ENCODE measurements at regions not wholly inside any gene's neighbourhood (a gene's known extent, or its start where the extent isn't known, plus 50 kb on each side); places are given as distances from the start of the nearest gene placed in this dataset.

- TF ChIP-seq JUND (IDR thresholded peaks at IDR 0.05; ENCODE audit: low read depth) = no peak
- no peak for DNase-seq (ENCODE audit: low read depth in 1 of 2, low spot score in 1 of 2)
- in situ Hi-C loops (cut with HindIII; ENCODE audit: low pct_unique_long_range_greater_than_20kb, low sequenced_read_pairs) = no loop called here
These were observed 88.7 kb upstream of the TTC29 start for GRCh38 chr4:147034372-147034771.

- DNase-seq (ENCODE audit: low read depth in 1 of 2, low spot score in 1 of 2) = no peak
- in situ Hi-C loops (cut with HindIII; ENCODE audit: low pct_unique_long_range_greater_than_20kb, low sequenced_read_pairs) = no loop called here
- TF ChIP-seq JUND (IDR thresholded peaks at IDR 0.05; ENCODE audit: low read depth) = no peak
These were observed 91.4 kb upstream of the TTC29 start for GRCh38 chr4:147037069-147037468.

GRCh38 chr4:147039976-147040575 lies 94.4 kb upstream of the TTC29 start:
- no peak for TF ChIP-seq JUND (IDR thresholded peaks at IDR 0.05; ENCODE audit: low read depth)
- DNase-seq (ENCODE audit: low read depth in 1 of 2, low spot score in 1 of 2) = no peak
- in situ Hi-C loops (cut with HindIII; ENCODE audit: low pct_unique_long_range_greater_than_20kb, low sequenced_read_pairs) = no loop called here

- no peak for TF ChIP-seq JUND (IDR thresholded peaks at IDR 0.05; ENCODE audit: low read depth)
- no peak for DNase-seq (ENCODE audit: low read depth in 1 of 2, low spot score in 1 of 2)
- in situ Hi-C loops (cut with HindIII; ENCODE audit: low pct_unique_long_range_greater_than_20kb, low sequenced_read_pairs) = no loop called here
These were observed 95.2 kb upstream of the TTC29 start for GRCh38 chr4:147040874-147041273.

GRCh38 chr4:147041376-147041775 lies 95.7 kb upstream of the TTC29 start:
- no peak for DNase-seq (ENCODE audit: low read depth in 1 of 2, low spot score in 1 of 2)
- in situ Hi-C loops (cut with HindIII; ENCODE audit: low pct_unique_long_range_greater_than_20kb, low sequenced_read_pairs) = no loop called here
- no peak for TF ChIP-seq JUND (IDR thresholded peaks at IDR 0.05; ENCODE audit: low read depth)

GRCh38 chr4:147042046-147042445 lies 96.4 kb upstream of the TTC29 start:
- in situ Hi-C loops (cut with HindIII; ENCODE audit: low pct_unique_long_range_greater_than_20kb, low sequenced_read_pairs) = no loop called here
- TF ChIP-seq JUND (IDR thresholded peaks at IDR 0.05; ENCODE audit: low read depth) = no peak
- no peak for DNase-seq (ENCODE audit: low read depth in 1 of 2, low spot score in 1 of 2)

- DNase-seq (ENCODE audit: low read depth in 1 of 2, low spot score in 1 of 2) = no peak
- no peak for TF ChIP-seq JUND (IDR thresholded peaks at IDR 0.05; ENCODE audit: low read depth)
- in situ Hi-C loops (cut with HindIII; ENCODE audit: low pct_unique_long_range_greater_than_20kb, low sequenced_read_pairs) = no loop called here
These were observed 98.6 kb upstream of the TTC29 start for GRCh38 chr4:147044241-147044640.

GRCh38 chr4:147049946-147050345 lies 104.3 kb upstream of the TTC29 start:
- no peak for TF ChIP-seq JUND (IDR thresholded peaks at IDR 0.05; ENCODE audit: low read depth)
- no peak for DNase-seq (ENCODE audit: low read depth in 1 of 2, low spot score in 1 of 2)
- in situ Hi-C loops (cut with HindIII; ENCODE audit: low pct_unique_long_range_greater_than_20kb, low sequenced_read_pairs) = no loop called here

- in situ Hi-C loops (cut with HindIII; ENCODE audit: low pct_unique_long_range_greater_than_20kb, low sequenced_read_pairs) = no loop called here
- no peak for DNase-seq (ENCODE audit: low read depth in 1 of 2, low spot score in 1 of 2)
- TF ChIP-seq JUND (IDR thresholded peaks at IDR 0.05; ENCODE audit: low read depth) = no peak
These were observed 104.7 kb upstream of the TTC29 start for GRCh38 chr4:147050356-147050765.

- DNase-seq (ENCODE audit: low read depth in 1 of 2, low spot score in 1 of 2) = no peak
- in situ Hi-C loops (cut with HindIII; ENCODE audit: low pct_unique_long_range_greater_than_20kb, low sequenced_read_pairs) = no loop called here
- no peak for TF ChIP-seq JUND (IDR thresholded peaks at IDR 0.05; ENCODE audit: low read depth)
These were observed 106.7 kb upstream of the TTC29 start for GRCh38 chr4:147052361-147052760.

GRCh38 chr4:147054228-147054872 lies 108.7 kb upstream of the TTC29 start:
- DNase-seq (ENCODE audit: low read depth in 1 of 2, low spot score in 1 of 2) = no peak
- in situ Hi-C loops (cut with HindIII; ENCODE audit: low pct_unique_long_range_greater_than_20kb, low sequenced_read_pairs) = no loop called here
- TF ChIP-seq JUND (IDR thresholded peaks at IDR 0.05; ENCODE audit: low read depth) = no peak

GRCh38 chr4:147056940-147057610 lies 111.4 kb upstream of the TTC29 start:
- in situ Hi-C loops (cut with HindIII; ENCODE audit: low pct_unique_long_range_greater_than_20kb, low sequenced_read_pairs) = no loop called here
- peak in 1 of 2 experiments; percentile 4 for DNase-seq (ENCODE audit: low read depth in 1 of 2, low spot score in 1 of 2)
- no peak for TF ChIP-seq JUND (IDR thresholded peaks at IDR 0.05; ENCODE audit: low read depth)

- DNase-seq (ENCODE audit: low read depth in 1 of 2, low spot score in 1 of 2) = no peak
- in situ Hi-C loops (cut with HindIII; ENCODE audit: low pct_unique_long_range_greater_than_20kb, low sequenced_read_pairs) = no loop called here
These were observed 112.0 kb upstream of the TTC29 start for GRCh38 chr4:147057611-147058190.

More at GRCh38 chr4:147057611-147058190, 112.0 kb upstream of the TTC29 start:
- TF ChIP-seq JUND (IDR thresholded peaks at IDR 0.05; ENCODE audit: low read depth) = no peak

All from T47D (cell line).